ENCODE measurements at regions not wholly inside any gene's neighbourhood (a gene's known extent, or its start where the extent isn't known, plus 50 kb on each side); places are given as distances from the start of the nearest gene placed in this dataset.

DNA sequence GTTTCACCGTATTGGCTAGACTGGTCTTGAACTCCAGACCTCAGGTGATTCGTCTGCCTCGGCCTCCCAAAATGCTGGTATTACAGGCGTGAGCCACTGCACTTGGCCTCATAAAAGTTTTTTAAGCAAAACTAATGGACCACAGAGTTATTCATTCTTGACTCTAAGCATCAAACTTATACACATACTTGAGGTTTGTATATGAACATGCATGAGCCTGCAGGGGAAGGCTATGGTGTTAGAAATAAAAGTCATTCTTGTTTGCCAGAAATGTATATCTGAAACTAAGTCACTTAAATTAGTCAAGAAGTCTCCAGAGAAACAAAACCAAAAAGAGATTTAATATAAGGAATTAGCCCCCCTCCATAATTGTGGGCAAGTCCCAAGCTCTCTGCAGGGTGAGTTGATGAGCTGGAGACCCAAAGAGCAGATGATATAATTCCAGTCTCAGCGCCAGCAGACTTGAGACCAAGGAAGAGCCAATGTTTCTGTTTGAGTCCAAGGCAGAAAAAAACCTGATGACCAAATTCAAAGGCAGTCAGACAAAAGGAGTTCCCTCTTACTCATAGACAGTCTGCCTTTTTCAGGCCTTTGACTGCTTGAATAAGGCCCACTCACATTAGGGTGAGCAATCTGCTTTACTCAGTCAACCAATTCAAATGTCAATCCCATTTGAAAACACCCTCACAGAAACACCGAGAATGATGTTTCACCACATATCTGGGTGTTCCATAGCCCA lies 69.0 kb upstream of the DSG1 start:
- no peak for DNase-seq

DNA sequence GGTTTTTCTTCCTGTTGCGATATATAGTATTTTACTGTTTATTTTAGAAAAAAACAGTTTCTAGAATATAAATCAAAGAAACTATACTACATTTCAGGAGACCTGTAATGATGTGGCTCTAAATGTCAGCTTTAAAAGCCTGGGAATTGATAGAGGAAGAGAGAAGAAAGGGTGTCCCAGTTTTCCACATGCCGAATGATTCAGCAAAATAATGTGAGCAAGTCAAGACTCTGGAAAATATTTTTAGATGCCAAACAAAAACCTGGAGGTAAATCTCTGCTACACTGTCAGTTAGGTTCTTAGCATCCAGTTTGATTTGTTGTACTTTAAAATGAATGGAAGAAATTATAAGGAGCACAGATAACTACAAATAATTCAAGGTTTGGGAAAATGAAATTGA lies 67.1 kb upstream of the DSG1 start:
- DNase-seq, result no peak

DNA sequence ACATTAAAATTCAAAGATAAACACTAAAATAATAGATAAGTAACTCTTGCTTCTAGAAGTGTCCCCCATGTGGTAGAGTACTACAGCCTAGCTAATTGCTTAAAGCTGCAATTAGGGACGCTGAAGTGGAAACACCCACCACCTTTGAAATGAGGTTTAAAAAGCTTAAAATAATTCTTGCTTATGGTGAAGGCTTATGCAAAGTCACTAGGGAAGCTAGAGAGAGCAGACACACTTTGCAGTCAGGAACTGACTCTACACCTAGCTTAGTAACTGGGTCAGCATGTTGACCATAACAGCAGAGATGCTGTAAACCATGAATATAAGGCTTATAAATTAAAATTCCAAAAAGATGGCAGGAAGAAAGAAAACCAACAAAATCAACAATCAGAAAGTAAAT lies 65.4 kb upstream of the DSG1 start:
- DNase-seq, result no peak

DNA sequence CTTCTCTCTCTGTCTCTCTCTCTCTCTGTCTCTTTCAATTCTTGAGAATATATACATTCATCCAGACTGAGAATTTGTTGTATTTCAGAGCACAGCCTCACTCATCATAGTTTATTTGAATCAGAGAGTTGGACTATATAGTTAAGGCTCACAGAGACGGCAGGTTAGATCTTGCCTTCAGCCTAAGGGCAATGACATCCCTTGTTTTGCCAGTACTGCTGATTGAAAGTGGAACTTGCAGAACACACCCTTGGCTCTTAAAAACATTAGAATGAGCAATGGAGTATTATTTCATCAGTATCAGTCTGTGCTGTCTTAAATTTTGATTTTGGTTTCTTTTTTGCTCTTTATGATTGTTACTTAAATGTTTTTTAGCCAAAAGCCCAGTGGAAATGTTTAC lies 62.0 kb upstream of the DSG1 start:
- DNase-seq, result no peak

DNA sequence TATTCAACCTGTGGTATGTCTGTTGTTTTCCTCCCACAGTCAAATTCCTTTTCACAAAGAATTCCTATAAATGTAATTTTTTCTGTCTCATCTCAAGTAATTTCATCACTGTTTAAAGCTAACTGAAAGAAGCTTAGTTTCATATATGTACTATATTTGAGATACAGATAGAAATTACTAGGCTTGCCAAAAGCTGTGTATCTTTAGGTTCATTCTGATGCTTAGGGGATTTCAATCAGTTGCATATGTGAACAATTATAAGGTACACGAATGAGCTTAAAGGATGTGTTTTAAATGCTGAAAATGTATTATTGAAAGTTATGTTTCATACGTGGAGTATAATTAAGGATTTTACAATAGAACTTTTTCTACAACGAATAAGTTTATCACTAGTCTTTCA lies 59.2 kb upstream of the DSG1 start:
- DNase-seq, result no peak

DNA sequence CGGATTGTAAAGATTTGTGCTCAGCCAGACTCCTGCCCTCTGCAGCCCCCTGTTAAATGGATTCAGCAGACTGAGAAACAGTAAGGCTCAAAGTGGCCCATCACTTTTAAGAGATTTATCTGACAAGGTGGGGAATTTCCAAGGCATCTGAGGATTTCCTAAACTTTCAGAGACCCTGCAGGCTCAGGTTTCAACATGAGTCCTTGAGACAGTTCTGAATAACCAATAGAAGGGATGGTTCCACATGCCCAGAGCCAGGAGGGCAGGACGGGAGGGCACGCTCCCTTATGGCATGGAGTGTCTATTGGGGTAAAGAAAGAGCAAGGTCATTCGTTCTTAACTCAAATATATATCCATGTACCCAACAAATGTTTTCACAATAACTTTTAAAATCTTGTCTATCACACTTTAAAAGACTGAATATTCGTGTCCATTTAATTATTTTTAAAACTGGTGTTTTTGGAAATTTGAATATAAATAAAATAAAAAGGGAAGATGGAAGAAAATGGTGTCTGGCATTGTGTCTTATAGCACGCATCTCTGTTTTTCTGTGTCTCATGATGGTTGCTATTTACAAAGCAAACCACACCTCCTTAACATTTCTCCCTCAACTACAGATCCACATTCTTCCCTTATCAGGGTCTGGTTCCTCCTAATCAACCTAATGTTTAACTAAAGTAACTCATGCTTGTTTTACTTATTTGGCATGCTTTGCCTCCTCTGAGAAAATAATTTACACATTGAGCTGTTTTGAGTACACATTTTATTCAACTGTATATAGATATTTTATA lies 56.0 kb upstream of the DSG1 start:
- DNase-seq, result no peak

DNA sequence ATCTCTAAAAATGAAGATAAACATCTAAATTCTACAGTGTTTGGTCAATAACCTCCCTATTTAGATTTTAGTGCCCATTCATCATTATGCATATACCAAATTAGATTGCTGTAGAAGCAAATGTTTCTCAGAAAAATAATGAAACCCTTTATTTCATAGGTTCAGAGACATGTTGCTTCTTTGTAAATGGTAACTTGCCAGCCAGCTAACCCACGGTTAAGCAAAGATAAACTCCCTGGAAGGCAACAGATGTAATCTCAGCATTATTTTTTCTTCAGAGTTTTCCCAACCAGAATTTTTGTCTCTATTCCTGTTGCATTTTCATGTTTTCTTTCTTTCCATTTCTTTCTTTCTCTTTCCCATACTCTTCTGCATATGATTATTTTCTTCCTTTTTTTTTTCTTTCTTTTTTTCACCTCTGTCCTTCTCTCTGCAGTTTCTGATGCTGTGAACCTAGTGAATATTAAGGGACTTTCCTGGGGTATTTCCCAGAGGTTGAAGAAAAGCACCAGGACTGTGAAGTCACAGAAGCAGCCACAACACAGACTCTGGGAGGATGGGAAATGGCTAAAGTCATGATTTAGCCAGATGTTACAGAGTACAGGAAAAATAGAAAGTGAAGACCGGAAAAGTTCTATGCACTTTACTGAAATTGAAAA lies 50.0 kb upstream of the DSG1 start:
- no peak for DNase-seq
